ENCODE measurements at regions not wholly inside any gene's neighbourhood (a gene's known extent, or its start where the extent isn't known, plus 50 kb on each side); places are given as distances from the start of the nearest gene placed in this dataset.

- TF ChIP-seq CTCF (IDR thresholded peaks at IDR 0.05 in 8 of 11, conservative IDR thresholded peaks at IDR 0.05 in 3 of 11) (no peak), POLR2A (IDR thresholded peaks at IDR 0.05) (no peak), POLR2AphosphoS5 (IDR thresholded peaks at IDR 0.05) (no peak)
These were observed 52.5 kb upstream of the BICC1 start for GRCh38 chr10:58460157-58460556.

Data from spleen (tissue), 7 donors.